SKM-1 (cell line): ENCODE measurements at regions not wholly inside any gene's neighbourhood (a gene's known extent, or its start where the extent isn't known, plus 50 kb on each side); places are given as distances from the start of the nearest gene placed in this dataset.

ENCODE experiments used
- DNase-seq: peaks from one replicate; lab custom pipeline; 2025; ENCODE audit not compliant: unreplicated experiment; lab: John Stamatoyannopoulos, UW

DNA sequence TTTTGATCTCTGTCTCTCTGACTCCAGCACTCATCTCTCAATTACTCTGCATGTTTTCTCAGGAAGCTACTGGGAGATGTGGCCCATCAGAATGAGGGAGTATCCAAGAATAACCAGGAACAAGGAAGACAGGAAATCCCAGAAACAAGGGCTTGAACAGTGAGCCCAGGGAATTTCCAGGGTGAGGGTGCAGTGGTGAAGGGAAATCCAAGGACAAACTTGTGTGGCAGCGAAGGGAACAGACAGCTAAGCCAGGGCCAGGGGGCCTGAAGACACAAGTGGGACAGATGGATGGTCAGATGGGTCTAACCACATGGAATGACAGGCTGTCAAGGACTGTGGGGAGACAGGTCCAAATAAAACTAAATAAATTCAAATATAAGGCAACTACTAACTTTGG is 121.8 kb upstream of the ERRFI1 start:
- no peak for DNase-seq

DNA sequence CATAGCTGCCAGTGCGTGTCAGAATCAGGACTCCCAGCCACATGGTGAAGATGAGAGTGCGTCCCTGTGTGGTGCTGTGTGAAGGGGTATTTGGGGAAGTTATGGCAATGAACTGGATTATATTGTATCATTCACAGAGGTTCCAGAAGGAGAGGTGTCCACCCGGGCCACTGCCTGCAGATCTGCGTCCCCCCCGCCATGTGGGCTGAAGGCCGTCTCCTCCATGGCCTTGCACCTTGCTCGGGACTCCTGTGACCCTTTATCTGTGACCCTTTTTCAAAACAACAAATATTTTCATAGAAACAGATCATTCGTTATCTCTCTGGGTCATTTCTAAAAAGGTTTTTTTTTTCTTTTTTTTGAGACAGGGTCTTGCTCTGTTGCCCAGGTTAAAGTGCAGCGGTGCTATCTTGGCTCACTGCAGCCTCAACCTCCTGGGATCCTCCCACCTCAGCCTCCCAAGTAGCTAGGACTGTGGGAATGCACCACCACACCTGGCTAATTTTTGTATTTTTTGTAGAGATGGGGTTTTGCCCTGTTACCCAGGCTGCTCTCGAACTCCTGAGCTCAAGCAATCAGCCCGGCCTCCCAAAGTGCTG is 120.2 kb upstream of the ERRFI1 start:
- no peak for DNase-seq

DNA sequence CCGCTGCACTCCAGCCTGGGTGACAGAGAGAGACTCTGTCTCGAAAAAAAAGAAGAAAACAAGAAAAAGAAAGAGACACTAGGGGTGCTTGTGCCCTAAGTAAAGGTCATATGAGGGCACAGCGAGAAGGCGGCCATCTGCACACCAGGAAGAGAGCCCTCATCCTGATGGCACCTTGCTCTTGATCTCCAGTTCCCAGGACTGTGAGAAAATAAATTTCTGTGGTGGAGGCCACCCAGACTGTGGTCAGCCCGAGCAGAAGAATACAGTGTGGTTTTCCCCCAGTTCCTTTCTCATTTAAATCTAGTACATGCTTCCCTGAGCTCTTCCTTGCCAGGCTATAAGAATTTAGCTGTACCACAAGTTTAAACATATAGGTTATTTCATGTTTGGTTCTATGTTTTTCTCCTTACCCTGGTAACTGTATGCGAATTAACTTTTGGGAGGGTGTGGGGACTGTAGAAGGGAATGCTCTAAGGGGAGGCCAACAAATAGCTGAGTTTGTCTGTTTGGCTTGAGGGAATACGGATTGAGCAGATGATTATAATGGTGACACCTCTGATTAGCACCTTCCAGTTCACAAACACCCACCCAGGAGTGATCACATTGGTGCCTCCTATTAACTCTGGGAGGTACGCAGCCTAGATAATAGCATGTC is 119.6 kb upstream of the ERRFI1 start:
- no peak for DNase-seq

DNA sequence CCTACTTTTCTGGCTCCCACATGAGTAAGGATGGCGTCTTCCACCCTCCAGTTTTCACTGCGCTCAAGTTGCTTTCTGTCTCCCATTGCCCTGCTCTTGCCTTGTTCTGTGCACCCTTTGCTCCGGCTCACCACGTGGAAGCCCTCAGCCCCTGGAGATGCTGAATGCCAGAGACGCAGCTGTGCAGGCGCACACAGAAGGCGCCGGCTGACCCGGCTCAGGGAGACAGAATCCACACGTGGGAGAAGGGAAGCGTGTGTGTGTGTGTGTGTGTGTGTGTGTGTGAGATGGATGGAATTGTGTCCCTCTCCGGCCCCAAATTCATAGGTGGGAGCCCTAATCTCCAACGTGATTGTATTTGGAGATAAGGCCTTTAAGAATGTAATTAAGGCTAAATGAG is 118.2 kb upstream of the ERRFI1 start:
- no peak for DNase-seq

DNA sequence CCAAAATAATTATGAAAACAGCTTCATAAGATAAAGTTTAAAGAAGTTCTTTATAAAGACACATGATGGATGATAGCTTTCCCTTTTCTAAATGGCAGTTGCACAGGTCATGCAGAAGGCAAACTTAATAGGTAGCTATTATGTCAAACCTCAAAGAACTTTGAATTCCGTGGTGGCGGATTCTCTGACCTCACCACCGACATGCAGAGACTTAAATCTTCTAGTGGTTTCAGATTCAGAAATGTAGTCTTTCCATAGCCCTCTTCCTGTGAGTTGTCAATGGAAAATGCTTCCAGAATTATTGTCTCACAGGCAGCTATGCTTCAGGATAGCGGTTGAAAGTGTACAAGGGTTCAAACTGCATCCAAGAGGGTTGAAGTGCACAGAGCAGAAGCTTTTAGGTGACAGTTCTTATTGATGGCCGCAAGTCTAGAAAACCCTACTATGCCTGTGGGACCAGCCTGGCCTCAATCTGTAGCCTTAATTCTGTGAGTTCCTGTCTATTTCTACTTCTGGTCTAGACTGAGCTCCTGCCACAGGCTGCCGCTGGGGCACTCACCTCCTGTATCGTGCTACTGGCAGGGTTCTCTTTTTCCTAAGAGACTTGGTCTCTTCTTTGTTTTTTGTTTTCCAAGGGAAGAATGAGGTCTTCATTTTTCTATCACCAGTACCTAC is 117.0 kb upstream of the ERRFI1 start:
- DNase-seq, result no peak

DNA sequence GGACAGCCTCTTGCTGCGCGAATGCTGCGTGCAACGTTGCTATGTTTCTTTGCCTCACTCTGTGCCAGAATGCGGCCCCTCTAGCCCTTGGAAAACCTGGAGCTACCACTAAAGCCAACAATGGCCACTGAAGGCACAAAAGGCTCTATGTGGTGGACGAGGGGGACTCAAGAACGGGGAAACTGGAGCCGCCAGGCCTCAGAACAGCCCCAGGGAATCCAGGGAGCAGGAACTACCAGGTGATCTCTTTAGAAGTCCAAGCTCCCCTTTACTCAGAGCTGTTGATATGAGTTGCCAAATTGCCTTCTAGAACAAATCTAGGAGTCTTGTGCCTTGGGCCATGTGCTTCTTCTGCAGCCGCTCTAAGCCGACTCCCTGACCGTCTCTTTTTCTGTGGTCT is 113.8 kb upstream of the ERRFI1 start:
- DNase-seq, result no peak

DNA sequence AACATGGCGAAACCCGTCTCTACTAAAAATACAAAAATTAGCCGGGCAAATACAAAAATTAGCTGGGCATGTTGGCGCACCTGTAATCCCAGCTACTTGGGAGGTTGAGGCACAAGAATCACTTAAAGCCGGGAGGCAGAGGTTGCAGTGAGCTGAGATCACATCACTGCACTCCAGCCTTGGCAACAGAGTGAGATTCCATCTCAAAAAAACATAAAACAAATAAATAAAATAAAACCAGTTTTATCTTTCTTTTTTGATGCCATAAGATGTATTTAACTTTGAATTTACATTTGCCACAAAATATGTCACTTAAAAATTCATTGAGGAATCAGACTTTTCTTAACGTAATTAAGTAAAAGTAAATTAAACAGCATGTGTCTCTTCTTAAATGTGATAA is 113.3 kb upstream of the ERRFI1 start:
- no peak for DNase-seq

DNA sequence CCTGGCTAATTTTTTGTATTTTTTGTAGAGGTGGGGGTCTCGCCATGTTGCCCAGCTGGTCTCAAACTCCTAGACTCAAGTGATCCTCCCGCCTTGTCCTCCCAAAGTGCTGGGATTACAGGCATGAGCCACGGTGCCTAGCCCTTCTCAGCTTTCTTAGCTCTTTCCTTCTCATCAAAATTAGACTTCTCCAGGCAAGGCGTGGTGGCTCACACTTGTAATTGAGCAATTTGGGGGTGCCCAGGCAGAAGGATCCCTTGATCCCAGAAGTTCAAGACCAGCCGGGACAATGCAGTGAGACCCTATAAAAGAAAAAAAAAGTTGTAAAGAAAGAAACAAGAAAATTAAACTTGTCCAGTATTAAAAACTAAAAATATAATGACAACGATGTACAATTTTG is 112.6 kb upstream of the ERRFI1 start:
- DNase-seq, result no peak

DNA sequence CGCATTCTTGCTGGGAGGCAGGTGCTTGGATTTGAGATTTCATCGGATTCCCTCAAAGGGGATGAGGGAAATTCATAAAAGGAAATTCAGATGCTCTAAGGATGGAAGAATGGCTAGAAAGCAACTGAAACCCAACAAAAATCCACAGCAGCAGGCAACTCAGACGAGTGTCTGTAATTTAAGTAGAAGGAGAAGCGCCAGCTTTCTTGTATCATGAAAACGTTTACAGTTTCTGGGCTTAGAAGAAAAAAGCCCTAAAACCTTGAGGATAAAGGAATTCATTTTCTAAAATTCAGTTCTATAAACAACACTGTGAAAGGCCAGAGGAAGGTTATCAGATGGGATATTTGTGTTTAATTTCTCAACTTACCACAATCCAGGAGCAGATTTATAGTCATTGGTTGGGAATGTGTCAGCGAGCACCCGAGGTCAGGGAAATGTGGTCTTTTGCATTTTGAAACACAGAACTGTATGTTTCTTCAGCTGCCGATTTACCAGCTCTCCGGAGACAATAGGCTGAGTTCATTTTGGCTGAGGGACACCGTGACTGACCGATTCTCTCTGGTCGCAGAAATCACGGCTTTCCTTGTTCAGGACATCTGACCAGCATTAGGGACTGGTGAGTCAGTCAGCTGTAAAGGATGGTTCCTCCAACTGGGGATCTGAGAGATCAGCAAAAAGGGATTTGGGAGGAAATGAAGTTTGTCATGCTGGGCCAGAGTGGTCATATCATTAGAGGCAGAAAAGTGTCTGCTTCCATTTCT is 111.6 kb upstream of the ERRFI1 start:
- no peak for DNase-seq

DNA sequence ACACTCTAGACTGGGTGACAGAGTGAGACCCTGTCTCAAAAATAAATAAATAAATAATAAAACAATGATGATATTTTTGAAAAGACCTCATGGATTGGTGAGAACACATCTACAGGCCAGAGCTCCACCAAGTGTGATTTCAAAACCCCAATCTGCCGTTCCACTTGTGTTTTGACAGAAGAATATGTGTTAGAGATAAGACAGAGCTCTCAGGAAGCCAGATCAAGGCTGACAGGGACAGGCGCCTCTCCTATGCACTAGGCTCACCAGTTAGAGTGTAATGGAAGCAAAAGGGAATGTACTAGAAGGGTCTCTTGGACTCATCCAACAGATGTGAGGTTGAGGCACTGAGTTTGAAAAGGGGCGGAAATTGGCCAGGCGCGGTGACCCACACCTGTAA is 110.7 kb upstream of the ERRFI1 start:
- DNase-seq, result no peak

DNA sequence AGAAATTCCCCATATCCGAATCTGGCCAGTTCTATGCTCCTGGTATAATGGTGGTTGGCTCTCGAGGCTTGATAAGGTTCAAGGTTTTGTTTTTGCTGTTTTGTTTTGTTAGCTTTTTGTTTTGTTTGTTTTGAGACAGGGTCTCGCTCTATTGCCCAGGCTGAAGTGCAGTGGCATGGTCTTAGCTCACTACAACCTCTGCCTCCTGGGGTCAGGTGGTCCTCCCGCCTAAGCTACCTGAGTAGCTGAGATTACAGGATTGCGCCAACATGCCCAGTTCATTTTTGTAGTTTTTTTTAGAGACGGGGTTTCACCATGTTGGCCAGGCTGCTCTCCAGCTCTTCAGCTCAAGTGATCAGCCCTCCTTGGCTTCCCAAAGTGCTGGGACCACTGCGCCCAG is 109.1 kb upstream of the ERRFI1 start:
- DNase-seq, result no peak

DNA sequence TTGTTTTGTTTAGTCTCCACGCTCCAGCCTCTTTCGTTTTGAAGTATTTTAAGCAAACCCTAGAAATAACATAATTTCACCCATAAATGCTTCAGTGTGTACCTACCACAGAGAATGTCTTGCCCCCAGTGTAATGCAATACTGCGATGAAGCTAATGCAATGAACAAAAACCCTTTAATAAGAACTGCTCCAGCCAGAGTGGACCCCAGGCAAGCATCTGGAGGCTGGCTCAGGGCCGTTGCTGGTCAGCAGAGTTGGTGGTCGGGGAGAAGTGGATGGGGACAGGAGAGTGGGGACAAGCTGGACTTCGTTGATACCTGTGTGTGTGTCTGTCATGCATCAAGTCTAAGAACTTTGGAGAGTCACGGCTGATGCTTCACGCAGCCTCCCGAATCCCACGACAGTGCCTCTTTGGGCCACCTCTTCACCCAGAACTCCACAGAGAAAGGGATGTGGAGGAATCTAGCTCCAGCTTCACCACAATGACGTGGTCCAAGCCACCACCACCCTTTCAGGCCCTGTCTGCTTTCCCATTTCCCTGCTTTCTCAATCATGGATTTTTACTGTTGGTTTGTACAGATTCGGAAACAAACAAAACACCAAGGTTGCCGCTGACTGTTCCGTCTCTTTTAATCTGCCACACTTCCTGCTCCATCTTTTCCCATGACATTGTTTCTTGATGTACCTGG is 108.6 kb upstream of the ERRFI1 start:
- no peak for DNase-seq

DNA sequence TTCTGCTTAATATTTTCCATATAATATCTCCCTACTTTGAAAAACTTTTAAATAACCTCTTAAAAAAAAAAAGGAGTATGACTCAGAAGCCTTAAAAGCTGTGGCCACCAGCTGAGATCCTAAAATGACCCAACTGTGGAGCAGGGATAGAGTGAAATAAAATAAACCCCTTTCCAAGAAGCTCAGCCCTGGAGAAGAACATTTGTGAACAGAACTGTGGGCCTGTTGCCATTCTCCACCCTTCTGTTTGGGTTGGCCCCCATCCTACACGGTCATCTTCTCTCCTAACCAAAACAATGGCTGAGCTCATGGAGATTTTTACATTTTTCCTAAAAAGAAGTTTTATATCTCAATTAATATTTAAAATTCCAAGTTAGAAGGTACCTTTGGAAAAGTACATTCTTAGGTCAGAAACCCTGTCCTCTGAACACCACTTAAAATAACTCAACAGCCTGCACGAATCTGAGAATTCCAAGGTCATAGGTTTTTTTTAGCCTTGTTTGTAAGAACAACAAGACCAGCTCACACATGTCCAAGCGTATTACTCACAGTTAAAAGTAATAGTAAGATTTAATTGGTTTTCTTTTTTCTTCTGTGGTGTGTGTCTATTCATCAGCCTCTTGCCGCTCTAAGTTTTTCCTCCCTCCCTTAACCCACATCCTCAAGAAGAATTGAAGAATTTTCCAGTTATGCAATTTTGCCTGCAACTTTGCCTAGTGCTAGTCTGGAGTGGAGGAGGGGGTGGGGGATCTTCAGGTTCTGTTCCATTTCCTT is 107.7 kb upstream of the ERRFI1 start:
- no peak for DNase-seq

DNA sequence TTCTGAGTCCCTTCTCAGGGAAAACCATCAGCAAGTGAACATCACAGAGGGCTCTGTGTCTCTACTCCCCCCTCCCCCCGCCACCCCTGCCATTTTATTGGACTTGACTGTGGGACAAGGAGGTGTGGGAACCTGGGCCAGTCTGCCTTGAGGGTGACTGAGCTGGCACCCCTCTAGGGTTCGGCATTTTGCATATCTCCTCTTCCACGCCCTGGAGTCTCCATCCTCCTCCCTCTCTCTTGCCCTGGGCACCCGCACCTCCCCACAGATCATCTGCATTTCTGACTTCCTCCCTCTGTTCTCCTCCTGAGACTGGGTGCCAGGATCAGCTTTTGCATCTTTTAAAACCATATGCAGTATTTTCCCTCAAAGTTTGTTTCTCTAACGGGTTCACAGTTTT is 107.1 kb upstream of the ERRFI1 start:
- no peak for DNase-seq

DNA sequence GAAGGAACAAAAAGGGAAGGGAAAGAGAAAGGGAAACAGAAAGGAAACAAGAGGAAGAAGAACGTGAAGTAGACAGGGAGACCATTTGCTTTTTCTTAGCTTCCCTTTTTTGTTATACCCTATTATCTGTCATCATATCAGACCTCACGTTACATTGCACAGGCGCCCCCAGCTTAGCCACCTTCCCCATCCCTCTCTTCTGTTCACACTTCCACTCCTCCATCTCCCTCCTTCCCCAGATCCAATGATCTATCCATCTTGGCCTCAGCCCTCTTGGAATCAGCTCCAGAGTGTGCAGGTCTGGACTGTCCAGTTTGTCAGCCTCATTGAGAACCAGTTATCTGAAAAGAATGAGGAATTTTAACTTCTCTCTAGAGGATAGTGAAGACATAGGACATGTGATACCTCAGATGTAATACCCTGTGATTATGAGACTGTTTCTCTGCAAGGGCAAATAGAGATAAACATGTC is 101.1 kb upstream of the ERRFI1 start:
- DNase-seq, result no peak

DNA sequence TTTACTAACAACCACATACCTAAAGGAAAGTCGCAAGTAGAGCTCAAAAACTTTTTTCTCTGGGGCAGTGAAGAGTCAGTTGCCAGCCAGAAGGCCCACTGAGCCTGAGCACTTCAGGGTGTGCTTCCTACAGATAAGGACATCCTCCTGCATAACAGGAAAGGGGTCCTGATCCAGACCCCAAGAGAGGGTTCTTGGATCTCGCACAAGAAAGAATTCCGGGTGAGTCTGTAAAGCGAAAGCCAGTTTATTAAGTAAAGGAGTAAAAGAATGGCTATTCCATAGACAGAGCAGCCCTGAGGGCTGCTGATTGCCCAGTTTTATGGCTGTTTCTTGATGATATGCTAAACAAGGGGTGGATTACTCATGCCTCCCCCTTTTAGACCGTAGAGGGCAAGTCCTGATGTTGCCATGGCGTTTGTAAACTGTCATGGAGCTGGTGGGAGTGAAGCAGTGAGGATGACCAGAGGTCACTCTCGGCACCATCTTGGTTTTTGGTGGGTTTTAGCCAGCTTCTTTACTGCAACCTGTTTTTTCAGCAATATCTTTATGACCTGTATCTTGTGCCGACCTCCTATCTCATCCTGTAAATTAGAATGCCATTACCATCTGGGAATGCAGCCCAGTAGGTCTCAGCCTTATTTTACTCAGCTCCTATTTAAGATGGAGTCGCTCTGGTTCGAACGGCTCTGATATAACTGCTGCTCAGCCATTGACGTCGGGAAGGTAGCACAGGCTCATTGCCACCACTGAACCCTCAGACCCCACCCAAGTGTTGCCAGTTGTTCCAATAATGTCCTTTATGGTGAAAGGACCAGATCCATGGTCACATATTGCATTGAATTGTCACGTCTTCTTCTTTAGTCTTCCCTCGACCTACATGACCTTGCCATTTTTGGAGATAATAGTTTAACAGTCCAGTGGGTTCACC is 96.6 kb upstream of the ERRFI1 start:
- DNase-seq, result no peak

DNA sequence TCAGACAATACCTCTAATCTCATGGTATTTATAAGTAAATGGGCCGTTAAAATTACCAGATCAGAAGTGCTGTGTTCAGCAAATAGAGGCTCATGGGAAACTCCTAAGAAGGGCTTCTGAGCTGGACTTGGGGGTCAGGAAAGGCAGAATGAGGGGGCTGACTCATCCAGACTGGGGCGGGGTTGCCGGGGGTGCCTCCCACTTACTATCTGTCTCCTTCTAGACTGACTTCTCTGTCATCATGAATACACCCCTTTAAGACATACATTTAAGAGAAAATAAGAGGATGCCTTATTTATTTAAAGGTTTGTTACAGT is 96.0 kb upstream of the ERRFI1 start:
- no peak for DNase-seq

DNA sequence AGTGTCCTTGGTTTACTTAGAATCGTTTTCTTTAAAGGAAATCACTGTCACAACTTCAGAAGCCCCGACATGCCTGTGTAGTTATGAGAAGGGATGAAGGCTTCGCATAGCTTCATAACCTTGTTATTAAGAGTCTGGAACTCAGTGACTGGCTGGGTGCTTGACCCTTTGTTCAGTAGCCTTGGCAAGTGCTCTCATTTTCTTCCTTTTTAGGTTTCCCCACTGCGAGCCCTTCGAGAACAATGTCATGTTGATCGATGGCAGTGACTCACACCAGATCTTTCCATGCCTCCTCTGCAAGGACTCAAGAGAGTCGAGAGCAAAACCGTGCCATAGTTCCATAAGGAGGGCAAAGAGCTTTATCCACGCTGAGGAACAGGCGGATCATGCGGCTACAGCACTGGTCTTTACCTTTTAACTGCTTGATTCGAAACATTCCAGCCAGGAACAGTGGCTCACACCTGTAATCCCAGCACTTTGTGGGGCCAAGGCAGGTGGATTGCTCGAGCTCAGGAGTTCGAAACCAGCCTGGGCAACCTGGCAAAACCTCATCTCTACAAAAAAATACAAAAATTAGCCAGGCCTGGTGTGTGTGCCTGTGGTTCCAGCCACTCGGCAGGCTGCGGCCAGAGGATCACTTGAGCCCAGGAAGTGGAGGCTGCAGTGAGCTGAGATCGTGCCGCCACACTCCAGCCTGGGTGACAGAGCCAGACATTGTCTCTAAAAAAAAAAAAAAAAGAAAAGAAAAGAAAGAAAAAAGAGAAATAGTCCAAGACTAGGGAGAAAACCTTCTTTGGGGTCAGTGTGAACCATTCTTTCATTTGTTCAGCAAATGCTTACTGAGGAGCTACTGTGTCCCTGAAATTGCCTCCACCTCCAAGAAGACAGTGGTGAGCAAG is 95.4 kb upstream of the ERRFI1 start:
- DNase-seq, result no peak
